AG09319 (cell line): ENCODE measurements at regions not wholly inside any gene's neighbourhood (a gene's known extent, or its start where the extent isn't known, plus 50 kb on each side); places are given as distances from the start of the nearest gene placed in this dataset.

Experiments
- DNase-seq: peaks from one replicate; pipeline ENCODE4 v3.0.0-alpha.2; 2010; ENCODE audit warnings: low read depth; ENCODE audit errors: extremely low read depth
- TF ChIP-seq, protein P1 (sequence below): IDR thresholded peaks from 2 replicates; pipeline ENCODE4 v1.5.1; 2011; ENCODE audit warnings: low read depth, mild to moderate bottlenecking, inconsistent platforms, low read length, moderate library complexity

DNA sequence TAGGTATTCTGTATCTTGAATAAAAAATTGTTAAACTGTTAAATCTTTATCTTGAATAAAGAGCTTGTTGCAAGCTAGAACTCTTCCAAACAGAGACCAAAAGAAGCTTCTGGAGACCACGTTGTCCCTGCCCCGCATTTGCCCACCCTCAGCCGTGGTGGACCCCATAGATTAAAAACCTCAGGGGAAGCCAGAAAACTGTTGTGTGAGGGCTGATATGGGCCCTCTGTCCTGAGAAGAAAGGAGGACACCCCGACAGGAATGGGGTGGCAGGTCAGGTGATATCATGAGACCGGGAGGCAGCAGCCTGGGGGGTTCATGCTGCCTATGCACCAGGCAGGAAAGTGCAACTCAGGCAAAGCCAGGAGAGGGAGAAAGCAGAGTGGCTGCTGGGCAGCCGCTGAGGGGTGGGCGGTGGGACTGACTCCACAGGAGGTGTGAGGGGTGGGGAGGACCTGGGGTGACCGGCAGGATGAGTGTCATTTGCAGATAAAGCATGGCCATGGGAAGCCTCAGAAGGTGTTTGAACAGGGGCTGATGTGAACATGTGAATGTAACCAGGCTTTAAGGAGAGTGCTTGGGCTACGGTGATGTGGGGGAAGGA is 147.8 kb downstream of the IRF8 start:
- TF ChIP-seq, protein P1, sequence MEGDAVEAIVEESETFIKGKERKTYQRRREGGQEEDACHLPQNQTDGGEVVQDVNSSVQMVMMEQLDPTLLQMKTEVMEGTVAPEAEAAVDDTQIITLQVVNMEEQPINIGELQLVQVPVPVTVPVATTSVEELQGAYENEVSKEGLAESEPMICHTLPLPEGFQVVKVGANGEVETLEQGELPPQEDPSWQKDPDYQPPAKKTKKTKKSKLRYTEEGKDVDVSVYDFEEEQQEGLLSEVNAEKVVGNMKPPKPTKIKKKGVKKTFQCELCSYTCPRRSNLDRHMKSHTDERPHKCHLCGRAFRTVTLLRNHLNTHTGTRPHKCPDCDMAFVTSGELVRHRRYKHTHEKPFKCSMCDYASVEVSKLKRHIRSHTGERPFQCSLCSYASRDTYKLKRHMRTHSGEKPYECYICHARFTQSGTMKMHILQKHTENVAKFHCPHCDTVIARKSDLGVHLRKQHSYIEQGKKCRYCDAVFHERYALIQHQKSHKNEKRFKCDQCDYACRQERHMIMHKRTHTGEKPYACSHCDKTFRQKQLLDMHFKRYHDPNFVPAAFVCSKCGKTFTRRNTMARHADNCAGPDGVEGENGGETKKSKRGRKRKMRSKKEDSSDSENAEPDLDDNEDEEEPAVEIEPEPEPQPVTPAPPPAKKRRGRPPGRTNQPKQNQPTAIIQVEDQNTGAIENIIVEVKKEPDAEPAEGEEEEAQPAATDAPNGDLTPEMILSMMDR, result no peak
- DNase-seq, result no peak

DNA sequence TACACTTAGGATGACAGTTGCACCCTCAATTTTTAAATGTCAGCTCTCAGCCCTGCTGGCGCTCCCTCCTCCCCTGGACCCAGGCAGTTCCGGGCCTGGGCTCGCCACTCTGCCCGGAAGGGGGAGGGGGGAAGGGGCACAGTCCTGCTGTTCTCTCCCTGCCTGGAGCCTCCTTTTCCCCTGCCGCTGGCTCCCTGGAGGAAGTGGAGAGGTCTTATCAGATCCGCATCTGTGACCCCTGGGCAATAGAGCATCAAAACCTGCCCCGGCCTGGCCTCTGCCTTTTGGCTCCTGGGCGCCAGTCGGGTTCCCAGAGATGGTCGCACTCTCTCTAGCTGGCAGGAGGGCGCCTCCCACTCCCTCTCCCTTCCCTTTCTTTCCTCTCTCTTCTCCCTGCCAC is 149.3 kb downstream of the IRF8 start:
- TF ChIP-seq, protein P1, result no peak
- DNase-seq, result no peak

DNA sequence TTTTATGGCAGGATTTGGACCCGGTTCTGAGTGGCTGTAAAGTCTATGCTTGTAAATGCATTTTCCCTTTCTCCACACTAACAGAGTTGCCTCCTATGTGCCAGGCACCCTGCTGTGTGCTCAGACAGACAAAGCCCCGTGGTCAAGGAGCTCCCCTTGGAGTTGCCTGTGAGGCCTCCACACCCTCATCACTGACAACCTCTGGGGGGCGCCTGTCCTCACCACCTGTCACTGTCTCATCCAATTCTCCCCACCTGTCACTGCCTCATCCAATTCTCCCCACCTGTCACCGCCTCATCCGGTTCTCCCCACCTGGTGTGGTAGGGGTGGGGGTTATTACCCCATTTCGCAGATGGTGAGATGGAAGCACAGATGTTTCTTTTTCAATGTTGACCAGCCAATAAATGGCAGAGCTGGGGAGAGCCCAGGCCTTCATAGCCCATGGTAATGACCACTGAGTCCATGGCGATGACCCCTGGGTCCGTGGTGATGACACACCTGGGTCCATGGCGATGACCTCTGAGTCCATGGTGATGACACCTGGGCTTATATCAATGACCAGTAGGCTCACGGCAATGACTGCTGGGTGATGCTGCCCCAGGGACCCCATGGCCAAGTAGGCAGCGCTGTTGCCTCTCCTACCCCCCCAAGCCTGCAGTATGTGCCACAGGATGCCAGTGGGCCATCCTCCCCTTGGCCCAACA is 150.1 kb downstream of the IRF8 start:
- DNase-seq, result no peak
- TF ChIP-seq, protein P1, result no peak

DNA sequence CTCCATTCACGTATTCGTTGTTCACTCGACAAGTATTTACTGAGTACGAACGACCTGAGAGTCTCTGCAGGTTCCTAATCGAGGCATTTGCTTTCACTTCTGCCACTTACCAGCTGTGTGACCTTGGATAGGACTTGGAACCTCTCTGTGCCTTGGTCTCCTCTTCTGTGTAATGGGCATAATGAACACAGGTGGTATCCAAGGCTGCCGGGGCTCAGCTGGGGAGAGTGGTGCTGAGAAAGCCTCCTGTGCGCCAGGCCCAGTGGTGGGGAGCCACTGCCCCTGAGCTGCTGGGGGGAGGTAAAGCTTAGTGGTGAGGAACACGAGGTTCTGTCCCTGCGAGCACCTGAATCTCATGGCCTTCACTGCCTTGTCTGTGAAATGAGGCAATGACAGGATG is 150.7 kb downstream of the IRF8 start:
- no peak for DNase-seq
- TF ChIP-seq, protein P1, result no peak

DNA sequence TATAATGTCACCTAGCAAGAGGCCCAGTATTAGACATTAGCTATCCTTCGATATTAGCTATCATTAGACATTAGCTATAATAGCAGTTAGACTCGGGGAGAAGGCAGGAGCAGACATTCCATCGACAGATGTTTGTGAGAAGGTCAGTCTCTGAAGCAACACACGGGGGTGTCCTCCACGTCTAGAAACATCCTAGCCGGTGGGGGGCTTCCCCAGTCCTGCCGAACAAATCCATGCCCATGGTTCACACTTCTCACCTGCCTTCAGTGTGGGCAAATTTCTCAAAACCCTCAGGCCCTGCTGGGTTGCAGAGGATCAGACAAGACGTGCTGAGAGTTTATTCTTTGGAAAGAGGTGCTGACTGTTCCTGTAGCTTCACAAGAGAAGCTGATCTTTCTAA is 151.1 kb downstream of the IRF8 start:
- TF ChIP-seq, protein P1, result no peak
- DNase-seq, result no peak

DNA sequence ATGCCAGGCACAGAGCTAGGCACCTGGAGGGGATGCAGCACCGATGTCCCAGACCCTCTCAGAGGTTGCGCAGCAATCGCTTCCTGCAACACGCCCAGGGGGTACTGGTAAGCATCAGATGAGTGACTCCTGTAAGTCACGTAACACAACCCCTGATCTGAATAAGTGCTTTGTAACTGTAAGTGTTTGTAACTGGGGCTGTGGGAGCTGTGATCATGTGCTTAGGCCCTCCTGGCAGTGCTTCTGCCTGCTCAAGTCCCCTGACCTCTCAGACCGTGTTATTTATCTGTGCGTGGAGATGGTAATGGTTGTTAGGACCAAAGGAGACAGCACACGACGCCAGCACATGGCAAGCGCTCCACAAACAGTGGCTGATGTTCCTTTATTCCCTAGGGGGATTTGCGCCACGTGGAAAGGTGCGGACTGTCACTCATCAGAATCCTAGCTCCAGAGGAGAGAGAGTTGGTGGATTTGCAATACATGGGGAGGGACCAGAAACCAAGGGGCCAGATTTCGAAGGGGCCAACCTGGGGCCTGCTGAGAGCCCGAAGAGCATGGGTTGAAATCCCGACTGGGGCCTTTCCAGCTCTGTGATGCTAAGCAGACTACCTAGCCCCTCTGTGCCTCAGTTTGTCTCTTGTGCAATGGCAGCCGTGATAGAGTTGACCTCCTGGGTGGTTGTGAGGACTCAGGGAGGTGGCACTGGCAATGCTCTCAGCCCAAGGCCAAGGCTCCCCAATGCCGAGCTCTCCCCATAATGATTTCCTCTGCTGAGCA is 151.8 kb downstream of the IRF8 start:
- no peak for DNase-seq
- TF ChIP-seq, protein P1, result no peak
